B cell (primary cell): ENCODE measurements at regions not wholly inside any gene's neighbourhood (a gene's known extent, or its start where the extent isn't known, plus 50 kb on each side); places are given as distances from the start of the nearest gene placed in this dataset.

Experiments used
- EZH2 ChIP-seq: IDR thresholded peaks from 2 replicates; pipeline ENCODE4 v1.6.1; 2012; ENCODE audit warnings: borderline replicate concordance, low read depth, mild to moderate bottlenecking, moderate library complexity, low read length; ENCODE audit not compliant: insufficient read depth, poor library complexity, severe bottlenecking
- TF ChIP-seq, protein P1 (sequence below): fragments of 200-600 bp; IDR thresholded peaks from one replicate; pipeline ENCODE4 v1.8.0; 2022; ENCODE audit warnings: antibody characterized with exemption, mild to moderate bottlenecking

DNA sequence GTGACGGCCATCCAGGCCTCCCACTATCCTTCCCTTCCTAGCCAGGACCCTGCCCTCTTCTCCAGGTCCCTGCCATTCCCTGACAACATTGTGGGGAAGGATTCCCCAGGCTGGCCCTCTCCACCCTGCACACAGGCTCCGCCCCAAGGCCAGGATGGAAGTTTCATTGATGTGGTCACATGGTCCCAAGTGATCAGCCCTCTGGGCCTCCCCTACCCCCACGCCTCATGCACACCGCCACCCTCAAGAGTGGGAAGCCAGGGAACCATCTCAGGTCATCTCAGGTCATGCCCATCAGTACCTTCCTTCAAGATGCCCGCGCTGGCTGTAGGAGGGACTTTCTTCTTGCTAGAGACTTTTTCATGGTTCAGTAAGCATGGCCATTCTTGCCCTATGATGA, 514.8 kb upstream of the RAB6C start:
- TF ChIP-seq, protein P1, sequence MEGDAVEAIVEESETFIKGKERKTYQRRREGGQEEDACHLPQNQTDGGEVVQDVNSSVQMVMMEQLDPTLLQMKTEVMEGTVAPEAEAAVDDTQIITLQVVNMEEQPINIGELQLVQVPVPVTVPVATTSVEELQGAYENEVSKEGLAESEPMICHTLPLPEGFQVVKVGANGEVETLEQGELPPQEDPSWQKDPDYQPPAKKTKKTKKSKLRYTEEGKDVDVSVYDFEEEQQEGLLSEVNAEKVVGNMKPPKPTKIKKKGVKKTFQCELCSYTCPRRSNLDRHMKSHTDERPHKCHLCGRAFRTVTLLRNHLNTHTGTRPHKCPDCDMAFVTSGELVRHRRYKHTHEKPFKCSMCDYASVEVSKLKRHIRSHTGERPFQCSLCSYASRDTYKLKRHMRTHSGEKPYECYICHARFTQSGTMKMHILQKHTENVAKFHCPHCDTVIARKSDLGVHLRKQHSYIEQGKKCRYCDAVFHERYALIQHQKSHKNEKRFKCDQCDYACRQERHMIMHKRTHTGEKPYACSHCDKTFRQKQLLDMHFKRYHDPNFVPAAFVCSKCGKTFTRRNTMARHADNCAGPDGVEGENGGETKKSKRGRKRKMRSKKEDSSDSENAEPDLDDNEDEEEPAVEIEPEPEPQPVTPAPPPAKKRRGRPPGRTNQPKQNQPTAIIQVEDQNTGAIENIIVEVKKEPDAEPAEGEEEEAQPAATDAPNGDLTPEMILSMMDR = no peak
- TF ChIP-seq EZH2 = no peak
